Activated CD8-positive, alpha-beta memory T cell treated with anti-CD3 and anti-CD28 coated beads for 48 hours (primary cell): ENCODE measurements at regions not wholly inside any gene's neighbourhood (a gene's known extent, or its start where the extent isn't known, plus 50 kb on each side); places are given as distances from the start of the nearest gene placed in this dataset.

Source experiments
- DNase-seq, 3 experiments: peaks; one replicate each; pipeline ENCODE4 v3.0.0-alpha.2; 2020; ENCODE audit warnings: low read depth in 2 of 3, low spot score in 2 of 3

DNA sequence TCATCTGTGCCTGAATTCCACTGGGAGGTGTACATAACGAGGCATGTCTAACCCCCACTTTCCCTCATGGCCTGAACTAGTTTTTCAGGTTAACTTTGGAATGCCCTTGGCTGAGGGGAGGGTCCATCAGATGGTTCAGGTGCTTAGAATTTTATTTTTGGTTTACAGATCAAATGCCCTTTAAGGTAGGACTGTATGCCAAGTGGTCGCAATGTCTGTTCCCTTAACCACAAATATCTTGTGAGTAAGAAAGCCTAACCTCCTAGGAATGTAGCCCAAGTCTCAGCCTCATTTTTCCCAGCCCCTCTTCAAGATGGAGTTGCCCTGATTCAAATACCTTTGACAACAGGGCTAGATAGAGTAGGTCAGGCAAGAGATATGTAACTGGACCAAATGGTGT is 78.4 kb downstream of the RNASET2 start:
- no peak for DNase-seq

DNA sequence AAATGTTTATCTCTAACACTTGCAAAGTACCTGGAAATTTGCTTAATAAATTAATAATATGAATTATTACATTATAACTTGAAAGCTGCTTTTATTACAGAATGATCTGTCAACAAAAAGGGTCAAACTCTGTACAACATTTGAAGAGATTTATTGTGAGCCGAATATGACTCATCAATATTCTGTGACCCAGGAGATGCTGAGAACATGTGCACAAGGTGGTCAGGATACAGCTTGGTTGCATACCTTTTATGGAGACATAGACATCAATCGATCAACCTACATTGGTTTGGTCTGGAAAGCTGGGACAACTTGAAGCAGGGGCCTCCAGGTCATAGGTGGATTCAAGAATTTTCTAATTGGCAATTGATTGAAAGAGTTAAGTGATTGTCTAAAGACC is 79.0 kb downstream of the RNASET2 start:
- no peak for DNase-seq

DNA sequence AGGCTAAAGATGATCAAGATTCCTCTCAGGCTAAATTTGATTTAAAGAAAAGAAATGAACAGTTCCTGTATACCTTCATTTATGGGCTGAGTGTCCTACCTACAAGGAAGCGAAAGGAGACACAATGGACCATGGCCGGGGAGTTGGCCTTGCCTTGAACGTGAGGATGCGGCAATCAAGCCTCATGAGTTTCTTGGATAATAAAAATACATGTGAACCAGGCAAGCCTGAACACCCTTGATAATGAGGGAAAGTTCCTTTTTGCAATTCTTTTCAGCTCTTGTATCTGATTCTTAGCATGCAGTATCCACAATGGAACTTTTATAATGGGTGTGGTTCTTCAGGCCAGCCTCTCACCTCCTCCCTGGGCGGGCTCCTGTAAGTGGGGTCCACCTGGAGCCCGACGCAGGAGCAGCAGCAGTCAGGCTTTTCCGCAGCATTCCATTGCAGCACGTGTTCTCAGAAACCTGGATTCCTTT is 83.8 kb downstream of the RNASET2 start:
- DNase-seq, result no peak

DNA sequence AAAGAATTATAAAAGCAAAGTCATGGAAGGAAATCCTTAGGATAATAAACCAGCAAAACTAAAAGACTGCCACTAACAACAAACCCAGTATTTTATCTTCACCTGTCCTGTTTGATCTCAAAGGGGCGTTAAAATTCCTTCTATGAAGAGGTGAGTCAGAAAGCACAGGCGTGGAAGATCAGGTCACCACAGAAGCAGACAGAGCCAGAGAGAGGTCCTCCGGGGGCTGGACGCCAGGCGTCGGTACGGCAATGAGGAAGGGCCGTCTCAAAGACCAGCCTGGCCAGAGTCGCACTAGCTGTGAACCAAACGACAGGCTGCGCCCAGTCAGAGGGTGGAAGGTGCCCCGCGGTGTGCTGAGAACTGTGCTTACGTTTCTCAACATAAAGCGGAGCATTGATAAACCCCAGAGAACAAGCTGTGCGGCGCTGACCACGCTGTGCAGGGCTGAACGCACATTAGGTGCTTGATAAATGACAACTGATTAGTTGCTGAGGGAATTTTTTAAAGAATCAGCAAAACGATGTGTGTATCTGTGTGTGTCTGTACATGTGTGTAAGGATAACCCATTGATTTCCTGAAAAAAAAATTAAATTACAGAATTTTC is 85.6 kb downstream of the RNASET2 start:
- no peak for DNase-seq

DNA sequence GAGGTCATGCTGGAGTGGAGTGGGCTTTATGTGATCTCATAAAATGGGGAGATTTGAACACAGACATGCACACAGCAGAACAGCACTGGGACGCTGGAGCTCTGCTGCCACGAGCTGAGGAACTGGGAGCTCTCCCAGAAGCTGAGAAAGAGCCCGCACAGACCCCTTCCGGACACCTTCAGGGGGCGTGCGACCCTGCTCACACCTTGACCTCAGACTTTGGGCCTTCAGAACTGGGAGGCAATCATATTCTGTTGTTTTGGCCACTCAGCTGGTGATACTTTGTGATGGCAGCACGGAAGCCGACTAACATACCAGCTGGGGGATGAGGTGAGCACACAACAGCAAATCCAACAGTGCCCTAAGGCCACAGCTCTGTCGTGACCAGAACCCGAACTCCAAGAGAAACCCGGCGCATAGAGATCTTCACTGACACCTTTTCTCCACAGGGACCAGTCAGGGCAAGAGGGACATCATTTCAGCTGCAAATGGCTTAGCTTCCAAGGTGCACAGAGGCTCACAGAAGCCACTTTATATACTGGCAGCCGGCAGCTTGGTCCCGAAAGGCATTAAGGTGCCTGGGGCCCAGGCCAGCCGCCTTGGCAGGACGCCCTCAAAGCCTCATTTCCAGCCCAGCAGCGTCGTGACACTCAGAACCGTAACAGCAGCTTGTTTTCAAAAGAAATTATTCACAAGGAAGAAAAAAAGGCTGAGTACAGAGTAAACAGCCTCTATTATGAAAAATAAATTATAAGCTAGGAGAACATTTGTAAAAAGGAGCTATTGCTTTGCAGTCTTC is 89.3 kb downstream of the RNASET2 start:
- DNase-seq, result no peak

DNA sequence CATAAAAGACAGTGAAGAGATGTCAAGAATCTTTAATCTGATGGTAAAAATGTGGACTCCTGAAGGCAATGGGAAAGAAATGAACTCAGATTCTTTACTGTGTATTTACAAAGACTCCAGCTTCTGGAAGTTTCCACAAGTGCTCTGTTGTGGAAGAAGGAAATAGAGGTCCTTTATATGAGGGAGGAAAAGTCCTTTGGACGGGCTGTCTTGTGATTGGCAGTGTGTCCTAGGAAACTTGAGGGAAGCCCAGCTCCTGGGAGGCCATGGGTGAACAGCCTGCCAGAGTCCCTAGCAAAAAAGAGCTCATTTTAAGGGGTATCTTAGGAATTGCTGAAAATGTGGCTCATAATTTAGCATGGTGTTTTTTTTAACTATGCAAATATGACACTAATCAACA is 92.0 kb downstream of the RNASET2 start:
- DNase-seq, result no peak

DNA sequence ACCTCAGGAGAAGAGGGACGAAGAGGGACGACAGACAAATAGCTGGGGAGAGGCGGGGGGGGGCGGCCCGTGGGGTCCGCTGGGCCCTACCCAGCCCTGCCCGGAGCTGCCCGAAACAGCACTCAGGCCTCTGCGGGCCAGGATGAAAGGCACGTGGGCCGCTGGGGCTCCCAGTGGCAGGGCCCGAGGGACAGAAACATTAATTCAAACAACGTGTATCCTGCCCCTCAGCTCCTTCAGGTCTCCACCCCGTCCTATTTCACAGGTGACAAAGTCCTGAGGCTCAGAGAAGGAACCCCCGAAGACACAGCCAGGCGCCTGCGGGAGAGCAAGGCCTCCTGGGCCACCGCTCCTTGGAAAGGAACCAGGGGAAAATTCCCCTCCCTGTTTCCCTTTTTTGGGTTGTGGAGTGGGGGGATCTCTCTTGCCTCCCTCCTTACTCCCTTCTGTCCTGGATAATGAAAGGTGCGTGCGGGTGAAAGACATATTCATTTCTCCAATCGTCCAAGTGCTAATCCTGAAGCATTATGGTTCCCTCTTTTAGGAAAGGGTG is 93.3 kb downstream of the RNASET2 start:
- DNase-seq, result no peak

DNA sequence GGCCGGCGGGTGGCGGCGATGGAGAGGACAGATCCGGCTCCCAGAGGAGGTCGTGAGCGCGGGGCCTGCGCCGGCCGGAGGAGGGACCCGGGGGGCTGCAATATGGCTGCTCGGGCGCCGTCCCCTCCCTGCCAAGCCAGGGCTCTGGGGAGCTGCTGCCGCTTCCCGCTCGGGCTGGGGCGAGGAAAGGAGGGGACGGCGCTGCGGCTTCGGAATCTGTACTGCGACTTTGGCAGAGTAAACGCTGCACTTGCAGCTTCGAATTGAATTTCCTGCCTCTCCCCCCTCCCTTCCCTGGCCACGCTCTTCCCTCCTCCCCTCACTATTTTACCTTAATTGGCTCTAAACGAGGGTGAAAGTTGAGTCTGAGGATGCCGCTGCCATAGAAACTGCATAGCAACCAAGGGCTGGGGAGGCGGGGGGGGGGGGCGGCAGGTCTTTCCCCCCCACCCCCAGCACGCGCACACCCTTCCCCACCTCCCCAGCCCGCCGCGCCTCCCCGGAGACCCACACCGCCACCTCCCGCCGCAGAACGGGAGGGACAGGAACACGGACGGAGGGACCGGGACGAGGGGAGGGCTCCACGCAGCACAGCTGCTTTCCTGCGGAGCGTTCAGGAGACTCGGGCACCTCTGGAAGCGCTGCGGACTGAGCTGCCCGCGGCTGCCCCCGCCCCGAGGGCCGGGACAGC is 93.9 kb downstream of the RNASET2 start:
- no peak for DNase-seq

DNA sequence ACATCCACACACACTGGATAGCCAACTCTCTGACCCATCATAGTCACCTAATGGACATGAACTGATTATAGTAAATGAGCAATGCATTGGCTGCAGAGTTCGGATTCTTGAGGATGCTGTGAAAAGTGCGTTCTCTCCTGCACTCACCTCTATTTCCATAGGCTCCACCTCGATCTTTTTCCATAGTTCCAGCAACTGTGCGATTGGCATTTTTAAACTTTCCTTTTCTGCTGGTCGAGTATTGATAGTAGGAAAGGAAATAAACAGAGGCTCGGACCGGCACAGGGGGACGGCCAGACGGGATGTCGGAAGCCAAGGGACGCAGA is 94.4 kb downstream of the RNASET2 start:
- DNase-seq, result no peak

DNA sequence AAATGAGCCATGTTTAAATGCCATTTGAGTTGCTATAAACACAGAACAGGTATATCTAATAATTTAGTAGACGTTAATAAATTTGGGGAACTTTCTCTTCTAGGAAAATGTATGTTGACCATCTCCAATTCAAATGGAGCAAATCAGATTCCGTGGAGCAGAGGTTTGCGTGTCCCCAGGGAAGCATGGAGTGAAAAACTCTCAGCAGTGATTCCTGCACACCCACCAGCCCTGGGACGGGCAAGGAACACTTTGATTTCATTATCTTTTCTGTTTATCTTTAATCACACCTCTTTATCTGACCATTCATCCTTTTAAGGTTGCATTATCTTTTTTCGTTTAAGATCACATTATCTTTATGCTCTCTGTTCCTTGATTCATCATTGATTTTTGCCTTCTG is 95.0 kb downstream of the RNASET2 start:
- no peak for DNase-seq

DNA sequence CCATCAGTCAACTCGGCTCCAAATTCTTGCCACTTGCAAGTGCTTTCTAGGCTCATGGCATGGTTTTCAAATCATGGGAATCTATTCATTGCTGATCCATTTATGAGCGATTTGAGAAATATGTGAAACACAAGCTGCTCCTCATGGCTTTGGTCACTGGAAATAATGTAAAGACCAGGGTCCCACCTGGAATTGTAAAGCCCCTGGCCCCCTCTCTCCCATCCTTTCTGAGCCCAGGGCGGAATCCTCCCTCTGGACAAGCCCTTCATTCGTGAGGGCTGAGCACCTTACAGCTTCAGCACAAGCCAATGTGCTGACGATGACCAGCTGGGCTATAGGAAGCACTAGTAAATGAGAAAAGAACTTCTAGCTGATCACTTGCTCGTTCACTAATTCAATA is 96.0 kb downstream of the RNASET2 start:
- DNase-seq, result no peak

DNA sequence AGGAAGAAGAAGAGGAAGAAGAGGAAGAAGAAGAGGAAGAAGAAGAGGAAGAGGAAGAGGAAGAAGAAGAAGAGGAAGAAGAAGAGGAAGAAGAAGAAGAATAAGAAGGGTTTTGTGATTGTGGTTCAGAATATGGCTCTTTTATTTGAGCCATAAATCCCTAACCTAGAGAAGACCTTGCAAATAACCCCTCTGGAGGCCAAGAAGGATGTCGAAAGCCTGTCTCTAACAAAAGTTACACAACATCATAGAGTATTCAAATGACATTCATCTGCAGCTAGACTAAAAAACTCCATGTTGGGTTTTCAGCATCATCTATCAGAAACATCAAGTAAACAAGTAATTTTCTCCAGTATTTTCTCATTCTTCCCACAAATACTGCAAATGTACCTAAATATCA is 100.9 kb downstream of the RNASET2 start:
- no peak for DNase-seq

DNA sequence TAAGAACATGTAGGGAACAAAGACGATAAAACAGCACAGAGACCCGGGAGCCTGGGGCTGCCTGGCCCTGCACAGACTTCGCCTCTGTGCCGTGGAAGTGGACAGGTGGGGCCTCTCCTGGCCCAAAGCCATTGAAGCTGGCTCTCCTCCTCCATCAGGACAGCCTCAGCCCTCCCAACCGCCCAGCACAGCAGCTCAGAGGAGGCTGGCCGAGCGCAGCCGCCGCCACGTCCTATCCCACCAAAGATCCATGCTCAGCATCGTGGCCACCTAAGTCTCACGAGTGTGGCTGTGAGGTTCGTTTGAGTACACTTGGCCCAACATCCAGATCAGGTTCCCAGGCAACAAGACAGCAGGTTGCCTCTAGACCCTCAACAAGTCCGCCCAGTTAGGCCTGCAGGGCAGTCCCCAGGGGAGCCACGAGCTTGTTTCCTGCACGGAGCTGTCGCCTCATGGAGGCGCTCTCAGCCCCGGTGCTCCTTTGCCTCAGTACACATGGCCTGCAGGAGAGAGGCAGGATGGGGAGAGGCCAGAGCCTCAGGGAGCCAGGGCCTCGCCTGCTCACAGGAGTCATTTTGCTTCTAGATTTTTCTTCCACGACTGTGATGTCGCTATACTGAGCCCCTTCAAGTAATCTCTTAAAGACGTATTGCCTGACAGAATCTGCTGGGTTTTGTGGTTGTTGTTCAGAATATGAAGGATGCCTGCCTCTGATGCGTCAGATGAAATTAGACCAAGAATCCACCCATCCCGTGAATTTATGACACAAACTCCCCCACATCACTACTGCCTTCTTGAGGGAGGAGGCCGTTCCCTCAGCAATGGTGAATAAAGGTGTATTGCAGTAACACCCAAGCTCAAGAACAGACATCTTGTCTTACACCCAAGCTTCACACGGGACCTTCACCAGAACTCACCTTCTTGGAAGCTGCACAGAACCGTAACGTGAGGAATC is 102.7 kb downstream of the RNASET2 start:
- no peak for DNase-seq

DNA sequence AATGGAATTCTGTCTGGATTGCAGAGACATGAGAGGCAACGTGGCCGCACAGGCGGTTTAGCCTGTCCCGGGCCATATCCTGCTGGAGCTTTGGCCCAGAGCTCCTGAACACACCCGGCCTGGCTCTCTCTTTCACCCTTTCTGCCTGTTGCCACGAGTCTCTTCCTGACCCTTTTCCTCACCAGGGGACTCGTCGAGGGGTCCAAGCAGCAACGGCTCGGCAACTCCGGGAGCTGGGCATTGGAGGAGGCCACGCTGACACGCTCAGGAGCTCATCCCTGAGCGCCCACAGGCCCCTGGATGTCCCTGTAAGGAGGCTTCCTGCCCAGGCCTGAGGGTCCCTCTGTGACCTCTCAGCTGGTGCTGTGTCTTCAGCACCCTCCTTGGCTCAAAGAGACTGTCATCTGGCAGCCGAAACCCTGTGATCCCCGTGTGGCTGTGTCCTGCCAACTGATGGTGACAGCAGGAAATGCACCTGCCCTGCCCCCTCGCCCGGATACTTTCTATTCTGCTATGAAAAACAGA is 103.8 kb downstream of the RNASET2 start:
- DNase-seq, result no peak

DNA sequence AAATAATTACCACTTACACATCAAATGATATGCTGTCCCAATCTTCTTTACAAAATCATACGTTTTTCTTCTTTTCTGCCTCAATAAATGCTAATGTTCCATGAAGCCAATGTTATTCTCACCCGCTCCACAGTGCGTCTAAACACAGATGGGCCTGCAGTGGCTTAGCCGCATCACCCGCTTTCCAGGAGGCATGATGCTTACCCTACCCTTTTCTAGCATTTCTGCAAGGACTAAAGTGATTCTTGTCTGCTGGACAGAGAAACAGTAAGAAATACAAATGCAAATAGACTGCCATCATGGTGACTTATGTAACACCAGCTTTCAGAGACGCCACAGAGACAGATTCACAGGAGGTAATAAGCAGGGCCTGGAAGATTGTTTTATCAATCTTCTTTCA is 104.4 kb downstream of the RNASET2 start:
- no peak for DNase-seq

DNA sequence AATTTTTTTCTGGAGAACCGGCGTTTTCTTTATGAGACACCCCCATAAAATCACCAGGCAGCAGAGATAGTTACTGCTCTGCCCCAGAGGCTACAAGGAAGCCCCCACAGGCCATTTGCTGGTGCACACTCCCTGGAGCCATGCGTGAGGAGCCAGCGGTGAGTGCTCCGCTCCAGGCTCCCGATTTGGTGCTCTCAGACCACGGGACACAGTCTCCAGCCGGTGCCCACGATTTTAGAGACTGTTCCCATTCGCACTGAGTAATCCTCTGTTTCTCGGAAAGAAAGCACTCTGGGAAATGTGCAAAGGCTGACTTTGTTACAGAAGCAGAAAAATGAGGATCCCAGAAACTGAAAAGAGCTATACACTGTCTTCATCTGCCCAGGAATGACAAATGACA is 104.9 kb downstream of the RNASET2 start:
- DNase-seq, result no peak

DNA sequence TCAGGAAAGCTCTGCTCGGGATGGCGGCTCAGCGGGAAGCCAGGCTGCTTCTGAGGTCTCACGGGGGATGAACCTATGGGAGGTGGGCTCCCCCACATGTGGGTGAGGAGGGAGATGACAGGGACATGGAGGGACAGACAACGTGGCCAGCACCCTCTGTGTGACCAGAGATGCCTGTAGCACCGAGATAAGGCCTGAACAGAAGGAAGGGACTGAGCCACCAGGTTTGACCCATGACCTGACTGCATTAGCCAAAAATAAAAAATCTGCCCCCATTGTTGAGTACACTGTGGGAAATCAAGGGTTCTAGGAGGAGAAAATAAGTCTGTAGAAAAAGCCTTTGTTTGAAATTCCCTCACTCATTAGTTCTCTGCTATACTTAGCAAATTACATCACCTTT is 105.7 kb downstream of the RNASET2 start:
- no peak for DNase-seq

DNA sequence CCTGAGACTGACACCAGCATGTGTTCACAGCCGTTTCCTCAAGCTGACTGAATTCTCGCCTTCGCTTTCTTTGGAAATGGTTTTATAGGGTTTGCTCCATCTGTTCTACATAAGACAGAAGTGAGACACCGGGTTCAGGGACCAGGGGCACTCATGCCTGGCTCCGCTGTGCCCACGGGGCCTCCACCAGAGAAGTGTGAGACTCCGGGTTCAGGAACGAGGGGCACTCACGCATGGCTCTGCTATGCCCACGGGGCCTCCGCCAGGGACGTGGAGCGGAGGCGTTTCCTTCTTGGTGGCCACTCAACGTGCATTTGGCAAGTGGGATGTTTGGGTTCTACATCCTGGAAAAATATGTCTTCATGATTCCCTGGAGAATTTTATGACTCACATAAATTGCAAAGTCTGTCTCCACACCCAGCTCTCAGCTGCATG is 106.6 kb downstream of the RNASET2 start:
- DNase-seq, result no peak

DNA sequence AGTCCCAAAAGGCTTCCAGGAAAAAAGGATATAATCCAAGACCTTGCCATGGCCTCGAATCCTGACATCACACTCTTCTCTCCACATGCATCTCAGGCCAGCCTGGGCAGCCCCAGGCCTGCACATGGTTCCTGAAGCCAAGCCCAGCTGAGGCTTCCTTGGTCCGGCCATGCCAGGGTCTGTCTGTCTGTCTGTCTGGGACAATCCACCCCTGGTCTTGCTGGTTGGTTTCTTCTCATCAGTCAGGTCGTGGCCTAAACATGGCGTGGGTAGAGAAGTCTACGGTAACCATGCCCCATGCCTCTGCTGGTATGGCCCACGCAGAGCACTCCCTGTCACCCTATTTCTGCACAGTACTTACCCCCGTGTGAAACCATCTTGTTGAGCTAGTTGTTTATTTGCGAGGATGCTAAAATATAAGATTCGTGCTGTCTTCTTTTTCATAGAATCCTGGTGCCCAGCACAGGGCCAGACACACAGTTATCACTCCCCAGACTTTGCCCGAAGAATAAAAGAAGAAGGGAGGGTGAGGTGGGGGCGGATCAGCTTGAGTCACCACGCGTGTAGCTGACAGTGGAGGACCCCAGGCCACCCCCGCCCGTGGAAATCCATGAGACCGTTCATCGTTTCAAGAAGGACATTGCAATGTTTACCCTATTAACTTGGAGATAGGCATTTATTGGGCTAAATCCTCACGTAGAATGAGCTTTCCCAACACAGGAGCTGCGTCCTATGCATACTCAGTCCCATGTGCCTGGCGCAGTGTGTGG is 107.2 kb downstream of the RNASET2 start:
- no peak for DNase-seq
